GM12874 (cell line): ENCODE measurements at regions not wholly inside any gene's neighbourhood (a gene's known extent, or its start where the extent isn't known, plus 50 kb on each side); places are given as distances from the start of the nearest gene placed in this dataset.

Experiments used
- TF ChIP-seq, protein P1 (sequence below): IDR thresholded peaks from 2 replicates; pipeline ENCODE4 v1.5.1; 2011; ENCODE audit warnings: low read depth, mild to moderate bottlenecking, control low read depth, low read length, moderate library complexity; ENCODE audit not compliant: insufficient read depth

DNA sequence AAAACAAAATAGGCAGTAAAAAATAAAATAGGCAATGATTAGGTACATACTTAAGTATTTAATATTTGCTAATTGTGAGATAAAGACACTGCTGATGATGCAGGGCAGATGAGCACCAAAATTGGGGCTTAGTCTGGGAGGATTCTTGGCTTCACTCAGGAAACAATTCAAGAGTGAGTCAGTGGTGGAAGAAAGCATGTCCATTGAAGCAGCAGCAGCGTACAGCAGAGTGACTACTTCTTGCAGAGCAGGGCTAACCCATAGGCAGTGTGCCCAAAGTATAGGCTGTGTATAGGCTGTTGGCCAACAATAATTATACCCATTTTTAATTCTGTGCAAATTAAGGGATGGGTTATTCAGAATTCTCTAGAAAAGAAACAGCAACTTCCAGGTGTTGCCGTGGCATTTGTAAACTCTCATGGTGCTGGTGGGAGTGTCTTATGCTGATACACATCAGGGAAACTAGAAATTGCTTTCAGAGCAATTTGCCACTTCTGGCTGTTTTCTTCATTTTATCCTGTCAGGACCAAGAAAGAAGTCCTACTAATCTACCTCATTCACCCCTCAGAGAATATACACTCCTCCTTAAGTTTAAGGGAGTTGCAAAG lies 317.3 kb upstream of the NAALADL2 start:
- TF ChIP-seq, protein P1, sequence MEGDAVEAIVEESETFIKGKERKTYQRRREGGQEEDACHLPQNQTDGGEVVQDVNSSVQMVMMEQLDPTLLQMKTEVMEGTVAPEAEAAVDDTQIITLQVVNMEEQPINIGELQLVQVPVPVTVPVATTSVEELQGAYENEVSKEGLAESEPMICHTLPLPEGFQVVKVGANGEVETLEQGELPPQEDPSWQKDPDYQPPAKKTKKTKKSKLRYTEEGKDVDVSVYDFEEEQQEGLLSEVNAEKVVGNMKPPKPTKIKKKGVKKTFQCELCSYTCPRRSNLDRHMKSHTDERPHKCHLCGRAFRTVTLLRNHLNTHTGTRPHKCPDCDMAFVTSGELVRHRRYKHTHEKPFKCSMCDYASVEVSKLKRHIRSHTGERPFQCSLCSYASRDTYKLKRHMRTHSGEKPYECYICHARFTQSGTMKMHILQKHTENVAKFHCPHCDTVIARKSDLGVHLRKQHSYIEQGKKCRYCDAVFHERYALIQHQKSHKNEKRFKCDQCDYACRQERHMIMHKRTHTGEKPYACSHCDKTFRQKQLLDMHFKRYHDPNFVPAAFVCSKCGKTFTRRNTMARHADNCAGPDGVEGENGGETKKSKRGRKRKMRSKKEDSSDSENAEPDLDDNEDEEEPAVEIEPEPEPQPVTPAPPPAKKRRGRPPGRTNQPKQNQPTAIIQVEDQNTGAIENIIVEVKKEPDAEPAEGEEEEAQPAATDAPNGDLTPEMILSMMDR: no peak

DNA sequence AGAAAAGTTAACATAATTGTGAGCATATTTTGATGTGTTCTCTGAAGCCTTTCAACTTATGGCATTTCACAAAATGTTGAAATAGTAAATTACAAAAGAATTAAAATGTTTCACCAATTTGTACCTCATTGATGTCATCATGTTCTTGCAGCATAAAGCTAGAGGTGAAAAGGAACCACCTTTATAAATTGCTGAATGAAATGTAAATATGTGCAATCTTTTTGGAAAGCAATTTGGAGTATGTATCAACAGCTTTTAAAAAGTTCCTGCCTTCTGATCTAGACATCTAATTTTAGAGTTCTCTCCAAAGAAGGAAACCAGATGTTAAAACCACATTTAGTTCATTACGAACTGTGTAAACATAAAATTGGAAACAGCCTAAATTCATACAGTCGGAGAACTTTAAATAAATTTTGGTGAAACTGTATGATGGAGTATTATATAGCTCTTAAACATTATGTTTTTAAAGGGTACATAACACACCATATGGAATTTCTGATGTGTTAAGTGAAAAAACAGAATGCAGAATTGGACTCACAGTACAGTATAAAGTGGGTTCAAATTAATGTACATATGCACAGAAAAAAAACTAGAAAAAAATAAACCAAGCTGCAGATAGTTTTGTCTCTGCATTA lies 311.2 kb upstream of the NAALADL2 start:
- TF ChIP-seq, protein P1: no peak

DNA sequence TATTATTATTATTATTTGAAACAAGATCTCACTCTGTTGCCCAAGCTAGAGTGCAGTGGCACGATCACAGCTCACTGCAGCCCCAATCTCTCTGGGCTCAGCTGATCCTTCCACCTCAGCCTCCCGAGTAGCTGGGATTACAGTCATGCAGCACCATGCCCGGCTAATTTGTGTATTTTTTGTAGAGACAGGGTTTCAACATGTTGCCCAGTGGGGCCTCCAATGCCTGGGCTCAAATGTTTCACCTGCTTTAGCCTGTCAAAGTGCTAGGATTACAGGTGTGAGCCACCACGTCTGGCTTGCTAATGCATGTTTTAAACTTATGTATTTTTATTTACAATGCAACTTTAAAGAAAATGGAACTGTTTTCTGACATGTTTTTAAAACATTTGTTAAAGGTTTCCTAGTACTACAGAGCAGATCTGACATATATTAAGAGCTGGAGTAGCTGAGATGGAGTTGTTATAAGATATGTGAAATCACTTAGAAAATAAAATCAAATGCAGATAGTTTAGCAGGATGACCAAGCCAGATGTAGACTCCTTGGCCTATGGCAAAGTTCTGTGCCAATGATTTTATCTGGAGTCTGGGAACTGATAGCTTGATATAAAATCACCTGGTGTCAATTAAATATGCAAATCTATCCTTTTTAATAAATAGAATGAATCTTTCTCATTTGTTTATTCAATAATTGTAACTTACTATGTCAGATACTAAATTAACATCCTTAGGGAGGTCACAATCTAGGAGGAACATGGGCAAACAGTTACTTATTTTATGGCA lies 310.1 kb upstream of the NAALADL2 start:
- TF ChIP-seq, protein P1: no peak

GRCh38 chr3:174581558-174581957 lies 277.6 kb upstream of the NAALADL2 start:
- TF ChIP-seq, protein P1: no peak

GRCh38 chr3:174583396-174583795 lies 275.7 kb upstream of the NAALADL2 start:
- TF ChIP-seq, protein P1: no peak

- TF ChIP-seq, protein P1: no peak
Observed at GRCh38 chr3:174596447-174596982, 262.6 kb upstream of the NAALADL2 start.

DNA sequence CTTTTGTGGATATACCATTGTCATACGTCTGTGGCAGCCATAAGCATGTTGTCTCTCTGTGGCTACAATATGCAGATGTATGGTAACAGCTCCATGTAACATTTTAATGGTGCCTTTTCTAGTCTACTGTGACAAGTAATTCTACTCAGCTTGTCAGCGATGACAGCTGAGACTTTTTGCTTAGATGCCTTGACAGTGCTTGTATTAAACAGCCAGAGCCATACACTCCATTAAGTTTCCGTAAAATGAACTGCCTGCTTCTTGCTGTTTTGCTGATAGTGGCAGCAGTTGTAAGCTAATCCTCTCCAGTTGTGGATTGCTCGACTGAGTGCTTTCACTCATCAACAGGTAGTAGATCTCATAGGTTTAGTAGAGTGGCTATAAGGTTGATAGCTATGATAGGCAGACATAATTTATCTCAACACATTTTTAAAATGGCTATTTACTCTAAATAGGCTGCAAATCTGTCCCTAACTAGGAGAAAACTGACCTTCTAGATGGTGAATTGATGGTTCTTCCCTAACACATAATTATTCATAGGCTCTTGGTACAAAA lies 260.2 kb upstream of the NAALADL2 start:
- TF ChIP-seq, protein P1: no peak
